Natural killer cell (primary cell): ENCODE measurements at regions not wholly inside any gene's neighbourhood (a gene's known extent, or its start where the extent isn't known, plus 50 kb on each side); places are given as distances from the start of the nearest gene placed in this dataset.

Experiments used
- ATAC-seq, 3 donors: fragments of 150-1000 bp in 2 of 3; fragments of 200-7000 bp in 1 of 3; cut with Tn5 transposase; 1 replicate in 1 of 3; 2 replicates in 2 of 3; pipeline ENCODE4 v1.10.0; 2021; ENCODE audit warnings: mild to moderate bottlenecking in 2 of 3, moderate library complexity in 2 of 3
- DNase-seq, 2 donors: peaks; one replicate each; pipeline versions ENCODE4 v3.0.0 to v3.0.0-alpha.2; 2013 to 2021; ENCODE audit warnings: mixed read lengths in 1 of 2
- H3K27ac ChIP-seq: one replicate; pipeline ENCODE4 v1.5.1; 2013; ENCODE audit warnings: mild to moderate bottlenecking, low read length
- H3K27me3 ChIP-seq: one replicate; pipeline ENCODE4 v1.6.1; 2013; ENCODE audit warnings: low read length; ENCODE audit not compliant: control insufficient read depth, insufficient read depth
- H3K36me3 ChIP-seq: one replicate; pipeline ENCODE4 v1.6.1; 2013; ENCODE audit warnings: low read length; ENCODE audit not compliant: control insufficient read depth, insufficient read depth
- H3K4me1 ChIP-seq: one replicate; pipeline ENCODE4 v1.6.1; 2013; ENCODE audit warnings: low read length; ENCODE audit not compliant: control insufficient read depth, insufficient read depth
- H3K4me3 ChIP-seq: one replicate; pipeline ENCODE4 v1.5.1; 2013; ENCODE audit warnings: low read length
- H3K9me3 ChIP-seq: one replicate; pipeline ENCODE4 v1.6.1; 2013; ENCODE audit warnings: low read length; ENCODE audit not compliant: control insufficient read depth, insufficient read depth
- H3K27ac Mint-ChIP-seq, 2 donors: one replicate each; pipeline ENCODE4 v1.8.0; 2022; ENCODE audit warnings: mild to moderate bottlenecking in 2 of 2, mixed read lengths in 2 of 2, moderate library complexity in 1 of 2
- H3K27me3 Mint-ChIP-seq, 2 donors: one replicate each; pipeline ENCODE4 v1.8.0; 2022; ENCODE audit warnings: low read depth in 2 of 2, mixed read lengths in 2 of 2
- H3K36me3 Mint-ChIP-seq: one replicate; pipeline ENCODE4 v1.8.0; 2022; ENCODE audit warnings: mixed read lengths
- H3K4me1 Mint-ChIP-seq, 2 donors: one replicate each; pipeline ENCODE4 v1.8.0; 2022; ENCODE audit warnings: mixed read lengths in 2 of 2
- H3K4me3 Mint-ChIP-seq: one replicate; pipeline ENCODE4 v1.8.0; 2022; ENCODE audit warnings: mild to moderate bottlenecking, moderate library complexity, mixed read lengths
- H3K9me3 Mint-ChIP-seq, 2 donors: one replicate each; pipeline ENCODE4 v1.8.0; 2022; ENCODE audit warnings: mixed read lengths in 2 of 2
- WGBS: methylation state at CpG from one replicate; pipeline ENCODE4 v1.1.7; 2013; ENCODE audit warnings: missing lambda C conversion rate; ENCODE audit not compliant: insufficient coverage; 5-methylcytosine and 5-hydroxymethylcytosine counted together
- intact Hi-C: fragments of 100-400 bp; cut with micrococcal nuclease; formaldehyde crosslinking; loops from one replicate; pipeline ENCODE4 v1.14.2; 2022
- TF ChIP-seq, protein P1 (sequence below): fragments of 200-600 bp; IDR thresholded peaks from one replicate; pipeline ENCODE4 v1.8.0; 2022; ENCODE audit warnings: antibody characterized with exemption

GRCh38 chr22:27348634-27349033, 452.9 kb downstream of the MN1 start:
- Mint-ChIP-seq H3K36me3 (no peaks in the 10 kb centered on the region), H3K27me3 (peaks cover 10 to 48% of the 10 kb centered on the region in 2 donors), H3K4me3 (no peak overlapping the region), H3K9me3 (no peaks in the 10 kb centered on the region), H3K27ac (no peak overlapping the region), H3K4me1 (no peaks in the 10 kb centered on the region)
- H3K36me3 ChIP-seq, result no peaks in the 10 kb centered on the region
- peaks cover 2% of the 10 kb centered on the region for H3K27me3 ChIP-seq
- no peak overlapping the region for H3K4me3 ChIP-seq
- 79% methylated on average over 2 of the region's 3 CpGs for WGBS
- intact Hi-C loops, result no loop called here
- no peaks in the 10 kb centered on the region for H3K4me1 ChIP-seq
- ATAC-seq, result no peak
- TF ChIP-seq, protein P1, sequence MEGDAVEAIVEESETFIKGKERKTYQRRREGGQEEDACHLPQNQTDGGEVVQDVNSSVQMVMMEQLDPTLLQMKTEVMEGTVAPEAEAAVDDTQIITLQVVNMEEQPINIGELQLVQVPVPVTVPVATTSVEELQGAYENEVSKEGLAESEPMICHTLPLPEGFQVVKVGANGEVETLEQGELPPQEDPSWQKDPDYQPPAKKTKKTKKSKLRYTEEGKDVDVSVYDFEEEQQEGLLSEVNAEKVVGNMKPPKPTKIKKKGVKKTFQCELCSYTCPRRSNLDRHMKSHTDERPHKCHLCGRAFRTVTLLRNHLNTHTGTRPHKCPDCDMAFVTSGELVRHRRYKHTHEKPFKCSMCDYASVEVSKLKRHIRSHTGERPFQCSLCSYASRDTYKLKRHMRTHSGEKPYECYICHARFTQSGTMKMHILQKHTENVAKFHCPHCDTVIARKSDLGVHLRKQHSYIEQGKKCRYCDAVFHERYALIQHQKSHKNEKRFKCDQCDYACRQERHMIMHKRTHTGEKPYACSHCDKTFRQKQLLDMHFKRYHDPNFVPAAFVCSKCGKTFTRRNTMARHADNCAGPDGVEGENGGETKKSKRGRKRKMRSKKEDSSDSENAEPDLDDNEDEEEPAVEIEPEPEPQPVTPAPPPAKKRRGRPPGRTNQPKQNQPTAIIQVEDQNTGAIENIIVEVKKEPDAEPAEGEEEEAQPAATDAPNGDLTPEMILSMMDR, result no peak
- no peak overlapping the region for H3K27ac ChIP-seq
- no peak for DNase-seq
- H3K9me3 ChIP-seq, result no peaks in the 10 kb centered on the region

- Mint-ChIP-seq H3K9me3 (peaks cover 0 to under 1% of the 10 kb centered on the region in 2 donors), H3K4me1 (no peaks in the 10 kb centered on the region), H3K27ac (no peak overlapping the region), H3K4me3 (no peak overlapping the region), H3K36me3 (no peaks in the 10 kb centered on the region), H3K27me3 (peaks cover 13 to 41% of the 10 kb centered on the region in 2 donors)
- DNase-seq, result no peak
- no peak for ATAC-seq
- H3K4me1 ChIP-seq, result no peaks in the 10 kb centered on the region
- intact Hi-C loops, result no loop called here
- H3K27me3 ChIP-seq, result peaks cover 2% of the 10 kb centered on the region
- H3K4me3 ChIP-seq, result no peak overlapping the region
- TF ChIP-seq, protein P1, result no peak
- H3K27ac ChIP-seq, result no peak overlapping the region
- H3K36me3 ChIP-seq, result no peaks in the 10 kb centered on the region
- H3K9me3 ChIP-seq, result no peaks in the 10 kb centered on the region
These were observed 452.1 kb downstream of the MN1 start for GRCh38 chr22:27349456-27349855.

DNA sequence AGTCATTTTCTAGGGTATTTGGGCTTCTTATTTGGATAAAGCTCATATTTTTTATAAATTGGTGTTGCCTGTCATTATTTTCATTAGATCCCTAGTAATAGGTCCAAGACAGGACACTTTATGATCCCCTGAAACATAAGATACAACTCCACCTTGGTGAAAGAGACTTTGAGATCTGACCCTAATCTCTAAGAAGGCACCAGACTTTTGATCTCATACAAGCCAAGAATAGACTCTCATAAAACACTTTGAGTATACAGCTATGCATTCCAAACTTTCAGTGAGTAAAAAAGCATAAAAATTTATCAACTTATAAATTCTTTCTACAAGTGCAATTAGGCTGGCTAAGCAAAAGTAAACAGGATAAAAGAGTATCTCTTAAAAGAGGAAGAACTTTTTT, 451.2 kb downstream of the MN1 start:
- Mint-ChIP-seq H3K36me3 (no peaks in the 10 kb centered on the region), H3K27ac (no peak overlapping the region), H3K9me3 (peaks cover 0 to 2% of the 10 kb centered on the region in 2 donors), H3K27me3 (peaks cover 13 to 34% of the 10 kb centered on the region in 2 donors), H3K4me1 (no peaks in the 10 kb centered on the region), H3K4me3 (no peak overlapping the region)
- intact Hi-C loops, result no loop called here
- TF ChIP-seq, protein P1, result no peak
- H3K9me3 ChIP-seq, result no peaks in the 10 kb centered on the region
- DNase-seq, result no peak
- H3K4me3 ChIP-seq, result no peak overlapping the region
- no peak for ATAC-seq
- H3K36me3 ChIP-seq, result no peaks in the 10 kb centered on the region
- H3K4me1 ChIP-seq, result no peaks in the 10 kb centered on the region
- H3K27ac ChIP-seq, result no peak overlapping the region
- H3K27me3 ChIP-seq, result peaks cover 2% of the 10 kb centered on the region

DNA sequence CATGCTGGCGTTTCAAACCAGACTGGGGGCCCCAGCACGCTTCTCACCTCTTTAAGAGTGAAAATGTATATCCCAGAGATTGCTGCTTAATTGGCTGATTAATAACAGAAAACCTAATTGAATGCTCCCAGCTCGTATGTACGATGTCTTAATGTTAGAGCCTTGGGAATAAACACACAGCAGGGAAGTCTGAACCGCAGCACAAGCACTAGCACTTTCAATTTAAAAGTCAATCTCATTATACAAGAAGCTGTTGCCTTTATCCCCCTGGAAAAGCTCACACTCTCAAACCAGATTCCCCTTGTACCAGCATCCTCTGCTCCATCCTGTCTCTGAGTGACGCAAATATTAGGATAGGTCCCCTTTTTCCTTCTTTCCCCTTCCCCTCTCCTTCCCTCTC, 449.1 kb downstream of the MN1 start:
- Histone ChIP-seq H3K4me3 (no peak overlapping the region), H3K27ac (no peak overlapping the region), H3K4me1 (no peaks in the 10 kb centered on the region), H3K27me3 (peaks cover 2% of the 10 kb centered on the region), H3K9me3 (no peaks in the 10 kb centered on the region), H3K36me3 (no peaks in the 10 kb centered on the region)
- intact Hi-C loops, result no loop called here
- ATAC-seq (no peak), DNase-seq (no peak)
- peaks cover 3 to 5% of the 10 kb centered on the region in 2 donors for H3K9me3 Mint-ChIP-seq
- H3K27me3 Mint-ChIP-seq, result peaks cover 13 to 37% of the 10 kb centered on the region in 2 donors
- TF ChIP-seq, protein P1, result no peak
- no peak overlapping the region for H3K4me3 Mint-ChIP-seq
- 71% methylated on average over 6 of the region's 6 CpGs for WGBS
- H3K4me1 Mint-ChIP-seq, result no peaks in the 10 kb centered on the region
- H3K27ac Mint-ChIP-seq, result no peak overlapping the region
- no peaks in the 10 kb centered on the region for H3K36me3 Mint-ChIP-seq
